Mammary epithelial cell (primary cell): ENCODE measurements at regions not wholly inside any gene's neighbourhood (a gene's known extent, or its start where the extent isn't known, plus 50 kb on each side); places are given as distances from the start of the nearest gene placed in this dataset.

Source experiments
- EZH2 ChIP-seq: IDR thresholded peaks from 2 replicates; pipeline ENCODE4 v1.6.1; 2012; ENCODE audit warnings: low read length, inconsistent platforms, borderline replicate concordance
- TF ChIP-seq, protein P1 (sequence below), 2 donors: IDR thresholded peaks in 1 of 2; conservative IDR thresholded peaks in 1 of 2; 2 replicates each; pipeline ENCODE4 v1.5.1; 2011 to 2012; ENCODE audit warnings: inconsistent platforms in 2 of 2, low read length in 2 of 2, mild to moderate bottlenecking in 2 of 2, control low read depth in 1 of 2, low read depth in 1 of 2; ENCODE audit not compliant: insufficient read depth in 1 of 2; ENCODE audit errors: extremely low read depth in 1 of 2

DNA sequence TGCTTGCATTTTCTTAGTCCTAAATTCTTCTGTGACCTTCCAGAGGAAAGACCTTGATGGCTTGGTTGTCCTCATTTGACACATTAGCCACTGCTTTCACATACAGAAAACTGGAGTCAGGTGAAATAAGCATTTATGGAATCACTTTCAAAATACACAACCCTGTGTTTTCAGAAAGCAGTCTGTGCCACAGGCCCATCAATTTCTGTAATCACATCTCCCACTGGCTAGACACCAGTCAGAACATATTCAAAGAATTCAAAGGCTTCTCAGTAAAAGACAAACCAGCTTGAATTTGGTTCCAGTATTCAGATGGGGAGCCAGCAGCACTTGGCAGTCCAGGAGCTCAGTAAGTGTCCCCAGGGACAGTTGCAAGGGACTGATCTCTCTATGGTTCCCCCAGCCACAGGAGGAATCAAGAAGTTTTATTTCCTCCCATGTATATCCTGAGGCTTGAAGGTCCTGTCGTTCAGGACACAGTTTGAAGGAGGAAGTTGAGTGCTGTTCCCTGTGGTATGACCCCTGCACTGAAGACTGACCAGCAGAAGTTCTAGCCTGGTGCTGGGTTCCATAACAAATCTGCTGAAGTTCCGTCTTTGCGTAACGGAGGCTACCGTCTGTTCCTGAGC, 214.3 kb downstream of the FOXO1 start:
- no peak for TF ChIP-seq EZH2
- TF ChIP-seq, protein P1, sequence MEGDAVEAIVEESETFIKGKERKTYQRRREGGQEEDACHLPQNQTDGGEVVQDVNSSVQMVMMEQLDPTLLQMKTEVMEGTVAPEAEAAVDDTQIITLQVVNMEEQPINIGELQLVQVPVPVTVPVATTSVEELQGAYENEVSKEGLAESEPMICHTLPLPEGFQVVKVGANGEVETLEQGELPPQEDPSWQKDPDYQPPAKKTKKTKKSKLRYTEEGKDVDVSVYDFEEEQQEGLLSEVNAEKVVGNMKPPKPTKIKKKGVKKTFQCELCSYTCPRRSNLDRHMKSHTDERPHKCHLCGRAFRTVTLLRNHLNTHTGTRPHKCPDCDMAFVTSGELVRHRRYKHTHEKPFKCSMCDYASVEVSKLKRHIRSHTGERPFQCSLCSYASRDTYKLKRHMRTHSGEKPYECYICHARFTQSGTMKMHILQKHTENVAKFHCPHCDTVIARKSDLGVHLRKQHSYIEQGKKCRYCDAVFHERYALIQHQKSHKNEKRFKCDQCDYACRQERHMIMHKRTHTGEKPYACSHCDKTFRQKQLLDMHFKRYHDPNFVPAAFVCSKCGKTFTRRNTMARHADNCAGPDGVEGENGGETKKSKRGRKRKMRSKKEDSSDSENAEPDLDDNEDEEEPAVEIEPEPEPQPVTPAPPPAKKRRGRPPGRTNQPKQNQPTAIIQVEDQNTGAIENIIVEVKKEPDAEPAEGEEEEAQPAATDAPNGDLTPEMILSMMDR (conservative IDR thresholded peaks at IDR 0.05 in 1 of 2, IDR thresholded peaks at IDR 0.05 in 1 of 2; ENCODE audit: extremely low read depth in 1 of 2, insufficient read depth in 1 of 2, low read depth in 1 of 2, low read length in 2 of 2): no peak
